Trophoblast cell (in vitro differentiated cells and primary cell): ENCODE measurements at regions not wholly inside any gene's neighbourhood (a gene's known extent, or its start where the extent isn't known, plus 50 kb on each side); places are given as distances from the start of the nearest gene placed in this dataset.

Experiments
- DNase-seq, 2 donors: peaks; one replicate each; pipeline ENCODE4 v3.0.0-alpha.2; 2016
- H2AFZ ChIP-seq: 2 replicates; pipeline ENCODE4 v1.6.1; 2013; ENCODE audit warnings: low read length, moderate library complexity, mild to moderate bottlenecking; ENCODE audit not compliant: insufficient read depth, poor library complexity
- H2AK5ac ChIP-seq: 2 replicates; pipeline ENCODE4 v1.6.1; 2013; ENCODE audit warnings: mild to moderate bottlenecking, low read length
- H2BK120ac ChIP-seq: 2 replicates; pipeline ENCODE4 v1.6.1; 2013; ENCODE audit warnings: low read length, mild to moderate bottlenecking, moderate library complexity; ENCODE audit not compliant: insufficient read depth, poor library complexity
- H2BK12ac ChIP-seq: 2 replicates; pipeline ENCODE4 v1.6.1; 2013; ENCODE audit warnings: mild to moderate bottlenecking, low read length, moderate library complexity
- H2BK5ac ChIP-seq: 2 replicates; pipeline ENCODE4 v1.6.1; 2013; ENCODE audit warnings: low read length, low read depth, moderate library complexity, mild to moderate bottlenecking; ENCODE audit not compliant: poor library complexity
- H3K14ac ChIP-seq: 2 replicates; pipeline ENCODE4 v1.6.1; 2013; ENCODE audit warnings: mild to moderate bottlenecking, low read length
- H3K18ac ChIP-seq: 2 replicates; pipeline ENCODE4 v1.6.1; 2013; ENCODE audit warnings: mild to moderate bottlenecking, low read length
- H3K23ac ChIP-seq: 2 replicates; pipeline ENCODE4 v1.6.1; 2013; ENCODE audit warnings: low read length
- H3K27ac ChIP-seq: 2 replicates; pipeline ENCODE4 v1.5.1; 2013; ENCODE audit warnings: low read depth, mild to moderate bottlenecking, inconsistent platforms, low read length, moderate library complexity
- H3K27me3 ChIP-seq: 2 replicates; pipeline ENCODE4 v1.6.1; 2013; ENCODE audit warnings: inconsistent platforms, mild to moderate bottlenecking, low read length, moderate library complexity; ENCODE audit not compliant: insufficient read depth
- H3K36me3 ChIP-seq, 2 experiments: 1 replicate in 1 of 2; 2 replicates in 1 of 2; pipeline ENCODE4 v1.6.1; 2013; ENCODE audit warnings: low read length in 2 of 2, mild to moderate bottlenecking in 2 of 2, moderate library complexity in 1 of 2; ENCODE audit not compliant: insufficient read depth in 2 of 2, control insufficient read depth in 1 of 2
- H3K4ac ChIP-seq: 2 replicates; pipeline ENCODE4 v1.6.1; 2013; ENCODE audit warnings: low read depth, mild to moderate bottlenecking, low read length, moderate library complexity
- H3K4me1 ChIP-seq, 2 experiments: 1 replicate in 1 of 2; 2 replicates in 1 of 2; pipeline ENCODE4 v1.6.1; 2013; ENCODE audit warnings: low read length in 2 of 2, mild to moderate bottlenecking in 2 of 2, moderate library complexity in 1 of 2; ENCODE audit not compliant: insufficient read depth in 2 of 2, control insufficient read depth in 1 of 2
- H3K4me2 ChIP-seq: 2 replicates; pipeline ENCODE4 v1.6.1; 2013; ENCODE audit warnings: inconsistent platforms, mild to moderate bottlenecking, low read length, moderate library complexity
- H3K4me3 ChIP-seq: 2 replicates; pipeline ENCODE4 v1.5.1; 2013; ENCODE audit warnings: mild to moderate bottlenecking, low read depth, low read length, inconsistent platforms
- H3K79me1 ChIP-seq: one replicate; pipeline ENCODE4 v1.6.1; 2013; ENCODE audit warnings: low read length
- H3K79me2 ChIP-seq: 2 replicates; pipeline ENCODE4 v1.6.1; 2013; ENCODE audit warnings: low read length, mild to moderate bottlenecking; ENCODE audit not compliant: control insufficient read depth, insufficient read depth, poor library complexity
- H3K9ac ChIP-seq: 2 replicates; pipeline ENCODE4 v1.6.1; 2013; ENCODE audit warnings: mild to moderate bottlenecking, low read length
- H3K9me3 ChIP-seq: 2 replicates; pipeline ENCODE4 v1.6.1; 2013; ENCODE audit warnings: low read depth, mild to moderate bottlenecking, control low read depth, inconsistent platforms, low read length; ENCODE audit not compliant: insufficient read depth
- H4K12ac ChIP-seq: 2 replicates; pipeline ENCODE4 v1.6.1; 2013; ENCODE audit warnings: low read depth, mild to moderate bottlenecking, low read length, moderate library complexity
- H4K8ac ChIP-seq: 2 replicates; pipeline ENCODE4 v1.6.1; 2013; ENCODE audit warnings: low read depth, mild to moderate bottlenecking, low read length, moderate library complexity
- H4K91ac ChIP-seq: one replicate; pipeline ENCODE4 v1.6.1; 2013; ENCODE audit warnings: low read depth, mild to moderate bottlenecking, low read length, moderate library complexity
- WGBS: extraction: QIAGEN DNeasy Blood & Tissue Kit; methylation state at CpG from one replicate; pipeline ENCODE4 v1.1.7; 2013; ENCODE audit warnings: missing lambda C conversion rate; ENCODE audit not compliant: insufficient read length, insufficient coverage; ENCODE audit errors: extremely low coverage; 5-methylcytosine and 5-hydroxymethylcytosine counted together

DNA sequence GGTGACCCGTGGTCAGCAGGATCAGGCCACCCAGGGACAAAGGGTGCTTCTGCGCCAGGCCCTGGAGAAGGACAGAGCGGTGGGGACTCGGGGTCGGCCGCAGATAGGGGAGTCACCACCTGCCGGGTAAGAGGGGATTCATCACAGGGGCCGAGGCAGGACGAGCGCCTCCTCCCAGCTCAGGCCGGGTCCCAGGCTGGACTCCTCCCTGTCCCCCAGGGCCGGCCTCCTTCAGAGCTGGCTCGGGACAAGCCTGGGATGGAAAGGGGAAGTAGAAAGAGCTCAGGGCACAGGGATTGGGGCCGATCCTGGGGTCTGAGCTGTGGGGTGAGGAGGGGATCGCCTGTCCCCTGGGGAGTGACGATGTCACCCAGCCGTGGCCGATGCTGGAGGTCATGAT is 139.4 kb downstream of the GPCPD1 start:
- no peak overlapping the region for H3K4ac ChIP-seq
- no CpG with 5 or more reads among the region's 18 CpGs for WGBS
- no peaks in the 10 kb centered on the region for H3K79me1 ChIP-seq
- H4K8ac ChIP-seq = no peak overlapping the region
- no peak overlapping the region for H3K9ac ChIP-seq
- H3K18ac ChIP-seq = no peak overlapping the region
- H3K4me2 ChIP-seq = no peak overlapping the region
- no peaks in the 10 kb centered on the region for H3K9me3 ChIP-seq
- no peak overlapping the region for H3K23ac ChIP-seq
- no peak overlapping the region for H4K12ac ChIP-seq
- no peak overlapping the region for H3K4me3 ChIP-seq
- H3K4me1 ChIP-seq = no peaks in the 10 kb centered on the region
- no peak overlapping the region for H2BK120ac ChIP-seq
- no peak overlapping the region for H3K27ac ChIP-seq
- H2BK12ac ChIP-seq = no peak overlapping the region
- H3K79me2 ChIP-seq = no peaks in the 10 kb centered on the region
- H2AK5ac ChIP-seq = no peak overlapping the region
- H3K14ac ChIP-seq = no peak overlapping the region
- no peak overlapping the region for H4K91ac ChIP-seq
- H3K27me3 ChIP-seq = no peaks in the 10 kb centered on the region
- H2AFZ ChIP-seq = no peak overlapping the region
- no peak overlapping the region for H2BK5ac ChIP-seq
- no peak for DNase-seq
- no peaks in the 10 kb centered on the region for H3K36me3 ChIP-seq

- no peak overlapping the region for H3K9ac ChIP-seq
- no peak overlapping the region for H3K27ac ChIP-seq
- no peaks in the 10 kb centered on the region for H3K79me2 ChIP-seq
- no peak overlapping the region for H3K4ac ChIP-seq
- no peak overlapping the region for H4K91ac ChIP-seq
- no peak overlapping the region for H3K18ac ChIP-seq
- no peak overlapping the region for H4K8ac ChIP-seq
- H3K14ac ChIP-seq = no peak overlapping the region
- H3K9me3 ChIP-seq = peaks cover 1% of the 10 kb centered on the region
- no CpG with 5 or more reads among the region's 16 CpGs for WGBS
- no peak overlapping the region for H2AFZ ChIP-seq
- H3K4me1 ChIP-seq = no peaks in the 10 kb centered on the region
- H4K12ac ChIP-seq = no peak overlapping the region
- no peak overlapping the region for H2BK12ac ChIP-seq
- no peak overlapping the region for H2BK120ac ChIP-seq
- no peaks in the 10 kb centered on the region for H3K79me1 ChIP-seq
- H2BK5ac ChIP-seq = no peak overlapping the region
- no peaks in the 10 kb centered on the region for H3K36me3 ChIP-seq
- no peak overlapping the region for H3K4me2 ChIP-seq
- H3K27me3 ChIP-seq = no peaks in the 10 kb centered on the region
- H3K4me3 ChIP-seq = no peak overlapping the region
- no peak for DNase-seq
- H2AK5ac ChIP-seq = no peak overlapping the region
- H3K23ac ChIP-seq = no peak overlapping the region
These were observed 139.9 kb downstream of the GPCPD1 start for GRCh38 chr20:5470943-5471342.

GRCh38 chr20:5470458-5470857 is 140.3 kb downstream of the GPCPD1 start:
- no peak overlapping the region for H2BK120ac ChIP-seq
- H4K12ac ChIP-seq = no peak overlapping the region
- no peaks in the 10 kb centered on the region for H3K36me3 ChIP-seq
- H3K14ac ChIP-seq = no peak overlapping the region
- H4K8ac ChIP-seq = no peak overlapping the region
- WGBS = no CpG with 5 or more reads among the region's 4 CpGs
- no peak overlapping the region for H2AFZ ChIP-seq
- H3K4me1 ChIP-seq = no peaks in the 10 kb centered on the region
- no peak overlapping the region for H3K9ac ChIP-seq
- H3K9me3 ChIP-seq = peaks cover 2% of the 10 kb centered on the region
- no peak overlapping the region for H3K4me2 ChIP-seq
- no peak overlapping the region for H4K91ac ChIP-seq
- H3K23ac ChIP-seq = no peak overlapping the region
- no peak overlapping the region for H2BK5ac ChIP-seq
- no peak overlapping the region for H3K27ac ChIP-seq
- no peak overlapping the region for H3K18ac ChIP-seq
- no peak overlapping the region for H3K4me3 ChIP-seq
- no peaks in the 10 kb centered on the region for H3K79me2 ChIP-seq
- no peak overlapping the region for H3K4ac ChIP-seq
- DNase-seq = no peak
- no peaks in the 10 kb centered on the region for H3K79me1 ChIP-seq
- no peaks in the 10 kb centered on the region for H3K27me3 ChIP-seq
- no peak overlapping the region for H2AK5ac ChIP-seq
- no peak overlapping the region for H2BK12ac ChIP-seq

DNA sequence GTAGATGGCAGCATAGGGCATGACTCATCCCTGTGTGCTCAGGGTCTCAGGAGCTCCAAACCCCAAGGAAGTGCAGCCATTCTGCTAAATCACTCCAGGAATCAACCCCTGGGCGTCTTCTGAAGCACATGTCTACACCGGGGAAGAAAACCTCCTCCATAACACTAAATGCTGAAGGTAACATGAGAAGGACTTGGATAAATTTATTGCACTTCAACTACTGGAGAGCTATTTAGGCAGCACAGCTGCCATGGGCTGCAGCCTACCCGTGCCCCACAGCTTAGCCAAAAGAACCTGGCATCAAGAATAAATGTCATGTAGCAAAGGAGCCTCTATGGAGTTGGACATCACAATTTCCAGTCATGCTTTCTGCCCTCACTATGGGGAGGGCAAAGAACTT is 141.7 kb downstream of the GPCPD1 start:
- Histone ChIP-seq H3K4ac (no peak overlapping the region), H3K18ac (no peak overlapping the region), H4K12ac (no peak overlapping the region), H2BK5ac (no peak overlapping the region), H3K27me3 (no peaks in the 10 kb centered on the region), H4K91ac (no peak overlapping the region), H3K4me2 (no peak overlapping the region), H3K14ac (no peak overlapping the region), H3K9ac (no peak overlapping the region), H3K36me3 (no peaks in the 10 kb centered on the region), H2AFZ (no peak overlapping the region), H3K9me3 (peaks cover 10% of the 10 kb centered on the region), H3K79me2 (no peaks in the 10 kb centered on the region), H3K4me1 (no peaks in the 10 kb centered on the region), H2AK5ac (no peak overlapping the region), H3K79me1 (no peaks in the 10 kb centered on the region), H3K23ac (no peak overlapping the region), H3K4me3 (no peak overlapping the region), H3K27ac (no peak overlapping the region), H2BK120ac (no peak overlapping the region), H4K8ac (no peak overlapping the region), H2BK12ac (no peak overlapping the region)
- no CpG with 5 or more reads among the region's 3 CpGs for WGBS
- DNase-seq = no peak
